ENCODE measurements at regions not wholly inside any gene's neighbourhood (a gene's known extent, or its start where the extent isn't known, plus 50 kb on each side); places are given as distances from the start of the nearest gene placed in this dataset.
A peak's percentile ranks its signal among the peaks of the same experiment; 100 is the strongest.

GRCh38 chr7:46975493-46975892, 606.4 kb downstream of the TNS3 start:
- Histone ChIP-seq H3K27ac (ENCODE audit: low read depth, low read length) (no peak overlapping the region), H3K18ac (ENCODE audit: low read length) (no peak overlapping the region), H2BK5ac (ENCODE audit: low read depth, low read length, poor library complexity) (no peak overlapping the region), H3K4ac (ENCODE audit: low read depth, low read length) (no peak overlapping the region), H3K14ac (ENCODE audit: low read length) (no peak overlapping the region), H3K4me1 (ENCODE audit: control insufficient read depth in 1 of 2, insufficient read depth in 2 of 2, low read length in 2 of 2) (no peaks in the 10 kb centered on the region), H3K9ac (ENCODE audit: low read length) (no peak overlapping the region), H3K27me3 (ENCODE audit: insufficient read depth, low read length) (no peaks in the 10 kb centered on the region), H3K79me2 (ENCODE audit: control insufficient read depth, insufficient read depth, low read length, poor library complexity) (no peaks in the 10 kb centered on the region), H4K8ac (ENCODE audit: low read depth, low read length) (no peak overlapping the region), H3K79me1 (ENCODE audit: low read length) (peaks cover 2% of the 10 kb centered on the region), H2AFZ (ENCODE audit: insufficient read depth, low read length, poor library complexity) (no peak overlapping the region), H2AK5ac (ENCODE audit: low read length) (no peak overlapping the region), H4K91ac (ENCODE audit: low read depth, low read length) (no peak overlapping the region), H3K4me2 (ENCODE audit: low read length) (no peak overlapping the region), H3K23ac (ENCODE audit: low read length) (no peak overlapping the region), H4K12ac (ENCODE audit: low read depth, low read length) (no peak overlapping the region), H3K9me3 (ENCODE audit: insufficient read depth, low read depth, low read length) (no peaks in the 10 kb centered on the region), H2BK120ac (ENCODE audit: insufficient read depth, low read length, poor library complexity) (no peak overlapping the region), H2BK12ac (ENCODE audit: low read length) (no peak overlapping the region), H3K4me3 (ENCODE audit: low read depth, low read length) (no peak overlapping the region), H3K36me3 (ENCODE audit: control insufficient read depth in 1 of 2, insufficient read depth in 2 of 2, low read length in 2 of 2) (no peaks in the 10 kb centered on the region)
- WGBS (ENCODE audit: extremely low coverage, insufficient coverage, insufficient read length), result no CpG with 5 or more reads among the region's 2 CpGs
- DNase-seq, result no peak

GRCh38 chr7:46972205-46972604, 609.7 kb downstream of the TNS3 start:
- no peak overlapping the region for H2BK12ac ChIP-seq (ENCODE audit: low read length)
- no peak overlapping the region for H2BK120ac ChIP-seq (ENCODE audit: insufficient read depth, low read length, poor library complexity)
- H3K27ac ChIP-seq (ENCODE audit: low read depth, low read length), result no peak overlapping the region
- H2AFZ ChIP-seq (ENCODE audit: insufficient read depth, low read length, poor library complexity), result no peak overlapping the region
- no peaks in the 10 kb centered on the region for H3K4me1 ChIP-seq (ENCODE audit: control insufficient read depth in 1 of 2, insufficient read depth in 2 of 2, low read length in 2 of 2)
- no peak overlapping the region for H4K91ac ChIP-seq (ENCODE audit: low read depth, low read length)
- no peak overlapping the region for H3K18ac ChIP-seq (ENCODE audit: low read length)
- no peak overlapping the region for H3K4ac ChIP-seq (ENCODE audit: low read depth, low read length)
- no peaks in the 10 kb centered on the region for H3K79me2 ChIP-seq (ENCODE audit: control insufficient read depth, insufficient read depth, low read length, poor library complexity)
- WGBS (ENCODE audit: extremely low coverage, insufficient coverage, insufficient read length), result no CpG with 5 or more reads among the region's 3 CpGs
- H3K9ac ChIP-seq (ENCODE audit: low read length), result no peak overlapping the region
- no peak overlapping the region for H3K14ac ChIP-seq (ENCODE audit: low read length)
- H3K79me1 ChIP-seq (ENCODE audit: low read length), result peaks cover 2% of the 10 kb centered on the region
- peak in 1 of 2 donors; percentile 66 for DNase-seq
- no peak overlapping the region for H3K4me2 ChIP-seq (ENCODE audit: low read length)
- no peak overlapping the region for H3K4me3 ChIP-seq (ENCODE audit: low read depth, low read length)
- H2AK5ac ChIP-seq (ENCODE audit: low read length), result no peak overlapping the region
- H4K8ac ChIP-seq (ENCODE audit: low read depth, low read length), result no peak overlapping the region
- no peak overlapping the region for H4K12ac ChIP-seq (ENCODE audit: low read depth, low read length)
- H3K9me3 ChIP-seq (ENCODE audit: insufficient read depth, low read depth, low read length), result no peaks in the 10 kb centered on the region
- no peak overlapping the region for H2BK5ac ChIP-seq (ENCODE audit: low read depth, low read length, poor library complexity)
- no peaks in the 10 kb centered on the region for H3K27me3 ChIP-seq (ENCODE audit: insufficient read depth, low read length)
- H3K23ac ChIP-seq (ENCODE audit: low read length), result no peak overlapping the region
- no peaks in the 10 kb centered on the region for H3K36me3 ChIP-seq (ENCODE audit: control insufficient read depth in 1 of 2, insufficient read depth in 2 of 2, low read length in 2 of 2)

- Histone ChIP-seq H3K27ac (ENCODE audit: low read depth, low read length) (no peak overlapping the region), H3K27me3 (ENCODE audit: insufficient read depth, low read length) (no peaks in the 10 kb centered on the region), H4K91ac (ENCODE audit: low read depth, low read length) (no peak overlapping the region), H3K4me2 (ENCODE audit: low read length) (no peak overlapping the region), H4K8ac (ENCODE audit: low read depth, low read length) (no peak overlapping the region), H3K79me1 (ENCODE audit: low read length) (peaks cover 2% of the 10 kb centered on the region), H3K4ac (ENCODE audit: low read depth, low read length) (no peak overlapping the region), H3K23ac (ENCODE audit: low read length) (no peak overlapping the region), H2AFZ (ENCODE audit: insufficient read depth, low read length, poor library complexity) (no peak overlapping the region), H3K36me3 (ENCODE audit: control insufficient read depth in 1 of 2, insufficient read depth in 2 of 2, low read length in 2 of 2) (no peaks in the 10 kb centered on the region), H3K18ac (ENCODE audit: low read length) (no peak overlapping the region), H4K12ac (ENCODE audit: low read depth, low read length) (no peak overlapping the region), H2AK5ac (ENCODE audit: low read length) (no peak overlapping the region), H3K4me1 (ENCODE audit: control insufficient read depth in 1 of 2, insufficient read depth in 2 of 2, low read length in 2 of 2) (no peaks in the 10 kb centered on the region), H2BK5ac (ENCODE audit: low read depth, low read length, poor library complexity) (no peak overlapping the region), H3K79me2 (ENCODE audit: control insufficient read depth, insufficient read depth, low read length, poor library complexity) (no peaks in the 10 kb centered on the region), H2BK120ac (ENCODE audit: insufficient read depth, low read length, poor library complexity) (no peak overlapping the region), H3K9me3 (ENCODE audit: insufficient read depth, low read depth, low read length) (no peaks in the 10 kb centered on the region), H3K4me3 (ENCODE audit: low read depth, low read length) (no peak overlapping the region), H2BK12ac (ENCODE audit: low read length) (no peak overlapping the region), H3K14ac (ENCODE audit: low read length) (no peak overlapping the region), H3K9ac (ENCODE audit: low read length) (no peak overlapping the region)
- no CpG with 5 or more reads among the region's 1 CpG for WGBS (ENCODE audit: extremely low coverage, insufficient coverage, insufficient read length)
- DNase-seq, result no peak
Measured at GRCh38 chr7:46970476-46970875, 611.4 kb downstream of the TNS3 start.

- Histone ChIP-seq H2BK12ac (ENCODE audit: low read length) (no peak overlapping the region), H3K4me2 (ENCODE audit: low read length) (no peak overlapping the region), H3K27me3 (ENCODE audit: insufficient read depth, low read length) (no peaks in the 10 kb centered on the region), H2AFZ (ENCODE audit: insufficient read depth, low read length, poor library complexity) (no peak overlapping the region), H3K4ac (ENCODE audit: low read depth, low read length) (no peak overlapping the region), H3K79me2 (ENCODE audit: control insufficient read depth, insufficient read depth, low read length, poor library complexity) (no peaks in the 10 kb centered on the region), H3K9ac (ENCODE audit: low read length) (no peak overlapping the region), H4K91ac (ENCODE audit: low read depth, low read length) (no peak overlapping the region), H3K4me1 (ENCODE audit: control insufficient read depth in 1 of 2, insufficient read depth in 2 of 2, low read length in 2 of 2) (no peaks in the 10 kb centered on the region), H3K27ac (ENCODE audit: low read depth, low read length) (no peak overlapping the region), H3K14ac (ENCODE audit: low read length) (no peak overlapping the region), H3K23ac (ENCODE audit: low read length) (no peak overlapping the region), H3K4me3 (ENCODE audit: low read depth, low read length) (no peak overlapping the region), H2BK5ac (ENCODE audit: low read depth, low read length, poor library complexity) (no peak overlapping the region), H3K79me1 (ENCODE audit: low read length) (peaks cover 2% of the 10 kb centered on the region), H3K18ac (ENCODE audit: low read length) (no peak overlapping the region), H3K9me3 (ENCODE audit: insufficient read depth, low read depth, low read length) (no peaks in the 10 kb centered on the region), H3K36me3 (ENCODE audit: control insufficient read depth in 1 of 2, insufficient read depth in 2 of 2, low read length in 2 of 2) (no peaks in the 10 kb centered on the region), H2BK120ac (ENCODE audit: insufficient read depth, low read length, poor library complexity) (no peak overlapping the region), H2AK5ac (ENCODE audit: low read length) (no peak overlapping the region), H4K12ac (ENCODE audit: low read depth, low read length) (no peak overlapping the region), H4K8ac (ENCODE audit: low read depth, low read length) (no peak overlapping the region)
- no CpG with 5 or more reads among the region's 5 CpGs for WGBS (ENCODE audit: extremely low coverage, insufficient coverage, insufficient read length)
- DNase-seq, result no peak
Measured at GRCh38 chr7:46970131-46970430, 611.8 kb downstream of the TNS3 start.
